ENCODE measurements at regions not wholly inside any gene's neighbourhood (a gene's known extent, or its start where the extent isn't known, plus 50 kb on each side); places are given as distances from the start of the nearest gene placed in this dataset.

GRCh38 chr18:56278421-56279003 lies 359.9 kb downstream of the TXNL1 start:
- Histone ChIP-seq H3K9ac (ENCODE audit: low read depth, low read length) (no peak overlapping the region), H2AK9ac (replicated peaks; ENCODE audit: low read depth, low read length, poor library complexity) (no peak overlapping the region), H2AFZ (replicated peaks; ENCODE audit: low read length, poor library complexity) (no peak overlapping the region), H3K4me2 (ENCODE audit: low read depth, low read length) (no peak overlapping the region), H3K56ac (ENCODE audit: extremely low read depth, insufficient read depth, low read length) (no peak overlapping the region), H3K18ac (ENCODE audit: low read depth, low read length) (no peak overlapping the region), H3K27me3 (ENCODE audit: control insufficient read depth, insufficient read depth, low read length) (no peaks in the 10 kb centered on the region), H3K79me1 (ENCODE audit: low read depth in 1 of 2, low read length in 2 of 2) (no peaks in the 10 kb centered on the region), H3K4ac (ENCODE audit: low read depth, low read length) (no peak overlapping the region), H4K20me1 (ENCODE audit: insufficient read depth, low read length) (no peaks in the 10 kb centered on the region), H2BK15ac (ENCODE audit: low read depth, low read length) (no peak overlapping the region), H3K4me3 (ENCODE audit: insufficient read depth, low read depth, low read length) (no peak overlapping the region), H2BK120ac (ENCODE audit: low read depth, low read length) (no peak overlapping the region), H2BK5ac (ENCODE audit: low read depth, low read length, poor library complexity, severe bottlenecking) (no peak overlapping the region), H3K27ac (ENCODE audit: insufficient read depth, low read length) (no peak overlapping the region), H4K91ac (ENCODE audit: insufficient read depth, low read depth, low read length) (no peak overlapping the region), H3K4me1 (ENCODE audit: control insufficient read depth, insufficient read depth, low read length) (no peaks in the 10 kb centered on the region), H4K8ac (ENCODE audit: low read depth in 2 of 2, low read length in 2 of 2) (no peak overlapping the region), H2BK20ac (ENCODE audit: low read depth, low read length) (no peak overlapping the region), H3K36me3 (ENCODE audit: control insufficient read depth, insufficient read depth, low read length) (no peaks in the 10 kb centered on the region), H2AK5ac (ENCODE audit: low read depth, low read length) (no peak overlapping the region), H3K23ac (ENCODE audit: low read depth, low read length) (no peak overlapping the region), H3K9me1 (ENCODE audit: insufficient read depth, low read length) (no peaks in the 10 kb centered on the region), H4K5ac (ENCODE audit: low read depth, low read length) (no peak overlapping the region), H3K9me3 (ENCODE audit: control insufficient read depth, insufficient read depth, low read length) (no peaks in the 10 kb centered on the region), H3K14ac (replicated peaks; ENCODE audit: low read depth, low read length) (no peak overlapping the region)
- DNase-seq (no peak), ATAC-seq (ENCODE audit: low read depth) (no peak)
- ChIA-PET POLR2A (ENCODE audit: unreplicated experiment) (no interaction called here), CTCF (interaction anchor here (0.8 to 1.9 kb wide), 2 partner anchors 11 to 695 kb away, joined by 4 read pairs; no protein-coding TSS in a partner anchor)
- in situ Hi-C loops (cut with MboI; ENCODE audit: low sequenced_read_pairs), result no loop called here
- intact Hi-C loops (cut with micrococcal nuclease), result no loop called here
- TF ChIP-seq MAFK (IDR thresholded peaks at IDR 0.05; ENCODE audit: low read depth, low read length), result no peak
- no peak for TF ChIP-seq ELK1 (IDR thresholded peaks at IDR 0.05; ENCODE audit: borderline replicate concordance, low read depth, low read length)
- no peak for TF ChIP-seq CHD1 (IDR thresholded peaks at IDR 0.05; ENCODE audit: low read depth, low read length)
- TF ChIP-seq RFX5 (IDR thresholded peaks at IDR 0.05; ENCODE audit: low read depth, low read length), result no peak
- TF ChIP-seq MAZ (IDR thresholded peaks at IDR 0.05; ENCODE audit: borderline replicate concordance, low read depth, low read length), result no peak
- TF ChIP-seq BHLHE40 (IDR thresholded peaks at IDR 0.05; ENCODE audit: low read depth, low read length), result no peak
- no peak for TF ChIP-seq MXI1 (IDR thresholded peaks at IDR 0.05; ENCODE audit: borderline replicate concordance, low read depth, low read length)
- no peak for TF ChIP-seq FOS (IDR thresholded peaks at IDR 0.05; ENCODE audit: low read depth, low read length)
- no CpG with 5 or more reads among the region's 6 CpGs for WGBS, 2 experiments (ENCODE audit: extremely low coverage in 2 of 2, insufficient read length in 1 of 2)
- dilution Hi-C loops (cut with HindIII; ENCODE audit: low sequenced_read_pairs, unreplicated experiment), result no loop called here
- BruUV-seq (replicated peaks), result no TSS peak

Data from IMR-90 (cell line).